ENCODE measurements at regions not wholly inside any gene's neighbourhood (a gene's known extent, or its start where the extent isn't known, plus 50 kb on each side); places are given as distances from the start of the nearest gene placed in this dataset.

GRCh38 chr4:146053891-146054290 lies 115.3 kb upstream of the ZNF827 start:
- Histone ChIP-seq H3K9me3 (ENCODE audit: control insufficient read depth, insufficient read depth, low read depth, low read length) (no peaks in the 10 kb centered on the region), H3K4me3 (ENCODE audit: low read depth, low read length) (no peak overlapping the region), H3K36me3 (ENCODE audit: control insufficient read depth in 2 of 2, insufficient read depth in 1 of 2, low read length in 2 of 2) (no peaks in the 10 kb centered on the region), H3K27ac (ENCODE audit: extremely low read depth, low read depth, low read length) (no peak overlapping the region), H3K4me1 (ENCODE audit: control insufficient read depth, insufficient read depth, low read length) (no peaks in the 10 kb centered on the region)
- CTCF ChIA-PET: no interaction called here
- POLR2A ChIA-PET: no interaction called here
- TF ChIP-seq ZNF596 (tag by site-specific recombination; IDR thresholded peaks at IDR 0.05): no peak
- TF ChIP-seq ZNF707 (tag by site-specific recombination; IDR thresholded peaks at IDR 0.05): no peak
- TF ChIP-seq ZNF302 (tag by site-specific recombination; IDR thresholded peaks at IDR 0.05; ENCODE audit: low read depth): no peak
- TF ChIP-seq ZNF121 (tag by site-specific recombination; IDR thresholded peaks at IDR 0.05): no peak
- no peak for TF ChIP-seq ZNF341 (tag by site-specific recombination; IDR thresholded peaks at IDR 0.05; ENCODE audit: low read depth)
- TF ChIP-seq, protein P1, sequence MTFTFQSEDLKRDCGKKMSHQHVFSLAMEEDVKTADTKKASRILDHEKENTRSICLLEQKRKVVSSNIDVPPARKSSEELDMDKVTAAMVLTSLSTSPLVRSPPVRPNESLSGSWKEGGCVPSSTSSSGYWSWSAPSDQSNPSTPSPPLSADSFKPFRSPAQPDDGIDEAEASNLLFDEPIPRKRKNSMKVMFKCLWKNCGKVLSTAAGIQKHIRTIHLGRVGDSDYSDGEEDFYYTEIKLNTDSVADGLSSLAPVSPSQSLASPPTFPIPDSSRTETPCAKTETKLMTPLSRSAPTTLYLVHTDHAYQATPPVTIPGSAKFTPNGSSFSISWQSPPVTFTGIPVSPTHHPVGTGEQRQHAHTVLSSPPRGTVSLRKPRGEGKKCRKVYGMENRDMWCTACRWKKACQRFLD (tag by site-specific recombination; IDR thresholded peaks at IDR 0.05): no peak
- TF ChIP-seq ZNF449 (tag by site-specific recombination; IDR thresholded peaks at IDR 0.05): no peak
- TF ChIP-seq SCRT1 (tag by site-specific recombination; IDR thresholded peaks at IDR 0.05; ENCODE audit: borderline replicate concordance): no peak
- TF ChIP-seq ZNF239 (tag by site-specific recombination; IDR thresholded peaks at IDR 0.05): no peak
- TF ChIP-seq ZNF184 (tag by site-specific recombination; IDR thresholded peaks at IDR 0.05): no peak
- no peak for TF ChIP-seq ZNF391 (tag by site-specific recombination; IDR thresholded peaks at IDR 0.05; ENCODE audit: borderline replicate concordance, low read depth)
- TF ChIP-seq, protein P2, sequence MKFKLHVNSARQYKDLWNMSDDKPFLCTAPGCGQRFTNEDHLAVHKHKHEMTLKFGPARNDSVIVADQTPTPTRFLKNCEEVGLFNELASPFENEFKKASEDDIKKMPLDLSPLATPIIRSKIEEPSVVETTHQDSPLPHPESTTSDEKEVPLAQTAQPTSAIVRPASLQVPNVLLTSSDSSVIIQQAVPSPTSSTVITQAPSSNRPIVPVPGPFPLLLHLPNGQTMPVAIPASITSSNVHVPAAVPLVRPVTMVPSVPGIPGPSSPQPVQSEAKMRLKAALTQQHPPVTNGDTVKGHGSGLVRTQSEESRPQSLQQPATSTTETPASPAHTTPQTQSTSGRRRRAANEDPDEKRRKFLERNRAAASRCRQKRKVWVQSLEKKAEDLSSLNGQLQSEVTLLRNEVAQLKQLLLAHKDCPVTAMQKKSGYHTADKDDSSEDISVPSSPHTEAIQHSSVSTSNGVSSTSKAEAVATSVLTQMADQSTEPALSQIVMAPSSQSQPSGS (tag by site-specific recombination; IDR thresholded peaks at IDR 0.05; ENCODE audit: low read depth): no peak
- TF ChIP-seq ZNF530 (tag by site-specific recombination; IDR thresholded peaks at IDR 0.05; ENCODE audit: low read depth): no peak
- no peak for TF ChIP-seq ZSCAN30 (tag by site-specific recombination; IDR thresholded peaks at IDR 0.05)
- TF ChIP-seq ZNF645 (tag by site-specific recombination; IDR thresholded peaks at IDR 0.05): no peak
- TF ChIP-seq ZNF610 (tag by site-specific recombination; IDR thresholded peaks at IDR 0.05; ENCODE audit: borderline replicate concordance): no peak
- TF ChIP-seq ZNF558 (tag by site-specific recombination; IDR thresholded peaks at IDR 0.05): no peak
- no peak for TF ChIP-seq ZNF555 (tag by site-specific recombination; conservative IDR thresholded peaks at IDR 0.05)

DNA sequence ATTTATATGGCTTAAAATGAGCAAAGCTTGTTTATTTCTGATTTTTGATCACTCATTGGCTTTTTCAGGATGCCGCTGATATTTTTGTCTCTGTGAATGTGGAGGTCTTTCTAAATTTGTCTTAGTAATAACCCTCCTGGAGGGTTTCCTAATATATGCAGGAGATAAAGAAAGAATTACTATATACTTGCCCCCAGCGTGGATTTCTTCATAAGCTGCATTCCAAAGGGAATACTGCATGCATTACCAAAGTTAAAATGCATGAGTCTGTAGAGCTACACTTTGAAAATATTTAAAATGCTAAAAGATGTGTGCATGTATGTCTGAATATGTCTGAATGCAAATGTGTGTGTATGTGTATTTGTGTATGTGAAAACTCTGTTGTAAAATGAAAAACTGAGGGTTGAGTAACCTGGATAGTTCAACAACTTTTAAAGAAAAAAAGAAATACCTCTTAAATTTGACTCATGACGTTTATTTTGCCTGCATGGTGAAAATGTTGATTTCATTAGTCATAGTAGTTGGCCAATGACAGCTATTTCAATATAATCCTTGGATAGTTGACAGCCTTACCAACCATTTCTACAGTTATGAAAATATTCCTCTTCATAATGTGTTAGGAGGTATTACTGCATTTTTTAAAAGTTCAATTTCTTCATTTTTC lies 113.2 kb upstream of the ZNF827 start:
- H3K4me3 ChIP-seq (ENCODE audit: low read depth, low read length): no peak overlapping the region
- no peak overlapping the region for H3K27ac ChIP-seq (ENCODE audit: extremely low read depth, low read depth, low read length)
- H3K9me3 ChIP-seq (ENCODE audit: control insufficient read depth, insufficient read depth, low read depth, low read length): no peaks in the 10 kb centered on the region
- H3K4me1 ChIP-seq (ENCODE audit: control insufficient read depth, insufficient read depth, low read length): no peaks in the 10 kb centered on the region
- ChIA-PET CTCF (no interaction called here), POLR2A (no interaction called here)
- TF ChIP-seq ZNF449 (tag by site-specific recombination; IDR thresholded peaks at IDR 0.05): no peak
- TF ChIP-seq ZNF423 (tag by site-specific recombination; IDR thresholded peaks at IDR 0.05): no peak
- no peak for TF ChIP-seq ZNF791 (tag by site-specific recombination; IDR thresholded peaks at IDR 0.05)
- TF ChIP-seq SP7 (tag by site-specific recombination; IDR thresholded peaks at IDR 0.05): no peak
- no peak for TF ChIP-seq ZNF510 (tag by site-specific recombination; IDR thresholded peaks at IDR 0.05; ENCODE audit: insufficient replicate concordance)
- no peak for TF ChIP-seq ZNF175 (tag by site-specific recombination; IDR thresholded peaks at IDR 0.05)
- no peaks in the 10 kb centered on the region for H3K36me3 ChIP-seq (ENCODE audit: control insufficient read depth in 2 of 2, insufficient read depth in 1 of 2, low read length in 2 of 2)

Measured in HEK293 (cell line).